SKM-1 treated with dmso at 0.1 percent for 144 hours (cell line): ENCODE measurements at regions not wholly inside any gene's neighbourhood (a gene's known extent, or its start where the extent isn't known, plus 50 kb on each side); places are given as distances from the start of the nearest gene placed in this dataset.
A peak's percentile ranks its signal among the peaks of the same experiment; 100 is the strongest.

ENCODE experiments used
- DNase-seq: peaks from one replicate; lab custom pipeline; 2025; ENCODE audit not compliant: unreplicated experiment; lab: John Stamatoyannopoulos, UW

- no peak for DNase-seq
Measured at GRCh38 chr6:150765067-150765764, 100.3 kb upstream of the MTHFD1L start.

GRCh38 chr6:150766201-150766997 is 99.1 kb upstream of the MTHFD1L start:
- no peak for DNase-seq

GRCh38 chr6:150767161-150767560 is 98.3 kb upstream of the MTHFD1L start:
- no peak for DNase-seq

- DNase-seq, result no peak
Measured at GRCh38 chr6:150767571-150768018, 97.9 kb upstream of the MTHFD1L start.

- no peak for DNase-seq
Measured at GRCh38 chr6:150770637-150771036, 94.9 kb upstream of the MTHFD1L start.

- no peak for DNase-seq
Measured at GRCh38 chr6:150773969-150774368, 91.5 kb upstream of the MTHFD1L start.

- peak; percentile 9 for DNase-seq
Measured at GRCh38 chr6:150775415-150776203, 89.9 kb upstream of the MTHFD1L start.

- no peak for DNase-seq
Measured at GRCh38 chr6:150777736-150778135, 87.8 kb upstream of the MTHFD1L start.

- no peak for DNase-seq
Measured at GRCh38 chr6:150783813-150784212, 81.7 kb upstream of the MTHFD1L start.

- no peak for DNase-seq
Measured at GRCh38 chr6:150787429-150787828, 78.1 kb upstream of the MTHFD1L start.

GRCh38 chr6:150788089-150788488 is 77.4 kb upstream of the MTHFD1L start:
- DNase-seq, result peak; percentile 21

GRCh38 chr6:150789906-150790305 is 75.6 kb upstream of the MTHFD1L start:
- peak; percentile 47 for DNase-seq

GRCh38 chr6:150791717-150792116 is 73.8 kb upstream of the MTHFD1L start:
- no peak for DNase-seq

GRCh38 chr6:150797949-150798348 is 67.6 kb upstream of the MTHFD1L start:
- no peak for DNase-seq

- no peak for DNase-seq
Measured at GRCh38 chr6:150799276-150799805, 66.2 kb upstream of the MTHFD1L start.

- no peak for DNase-seq
Measured at GRCh38 chr6:150800674-150801314, 64.7 kb upstream of the MTHFD1L start.

- DNase-seq, result no peak
Measured at GRCh38 chr6:150806790-150807189, 58.7 kb upstream of the MTHFD1L start.

- DNase-seq, result no peak
Measured at GRCh38 chr6:150813319-150813992, 52.0 kb upstream of the MTHFD1L start.

- no peak for DNase-seq
Measured at GRCh38 chr6:150813993-150814359, 51.5 kb upstream of the MTHFD1L start.
